ENCODE measurements at regions not wholly inside any gene's neighbourhood (a gene's known extent, or its start where the extent isn't known, plus 50 kb on each side); places are given as distances from the start of the nearest gene placed in this dataset.

DNA sequence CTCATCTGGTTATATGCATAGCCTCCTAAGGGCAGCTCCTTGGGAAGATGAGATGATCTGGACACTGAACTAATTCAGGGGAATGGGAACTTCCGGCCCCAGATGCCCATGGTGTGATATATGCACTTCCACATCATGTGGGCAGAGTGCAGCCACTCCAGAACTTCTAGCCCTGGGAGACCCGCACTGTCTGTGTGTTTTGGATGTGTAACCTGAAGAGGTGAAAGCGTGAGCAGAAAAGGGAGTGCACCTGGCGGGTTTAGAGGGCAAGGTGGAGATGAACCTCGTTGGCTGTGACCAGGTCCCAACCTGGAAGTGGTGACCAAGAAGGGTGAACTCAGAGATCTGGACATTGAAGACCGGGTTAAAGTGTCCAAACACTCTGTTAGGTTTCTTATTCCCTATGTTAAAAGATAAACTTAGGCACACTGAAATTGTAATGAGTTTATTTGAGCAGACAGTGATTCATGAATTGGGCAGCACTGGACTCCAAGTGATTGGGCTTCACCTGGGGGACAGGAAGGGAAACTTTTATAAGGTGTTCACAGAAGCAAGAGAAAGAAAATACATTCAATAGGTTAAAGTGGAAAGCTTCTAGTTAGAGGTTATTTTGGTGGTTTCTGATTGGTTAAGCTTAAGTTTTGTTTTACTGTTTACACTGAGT is 296.2 kb upstream of the SKOR2 start:
- no peak for DNase-seq (ENCODE audit: low read depth in 2 of 2)

DNA sequence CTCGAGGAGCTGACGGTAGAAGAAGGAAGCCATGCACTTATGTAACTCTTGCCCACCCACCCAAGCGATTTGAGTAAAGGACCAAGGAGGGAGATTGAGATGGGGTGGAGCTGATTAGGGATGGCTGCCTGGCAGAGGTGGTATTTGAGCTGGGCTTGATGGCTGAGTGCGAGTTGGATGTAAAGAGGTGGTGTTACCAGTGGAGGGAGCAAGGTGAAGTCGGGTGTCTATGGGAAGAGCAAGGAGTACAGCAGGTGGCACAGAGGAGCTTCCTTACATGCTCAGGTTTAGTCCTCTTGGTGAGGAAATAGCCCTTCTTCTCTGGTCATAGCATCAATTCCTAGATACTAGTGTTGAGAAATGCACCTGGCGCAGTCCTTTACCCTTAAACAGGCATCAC is 294.2 kb upstream of the SKOR2 start:
- DNase-seq (ENCODE audit: low read depth in 2 of 2): no peak

DNA sequence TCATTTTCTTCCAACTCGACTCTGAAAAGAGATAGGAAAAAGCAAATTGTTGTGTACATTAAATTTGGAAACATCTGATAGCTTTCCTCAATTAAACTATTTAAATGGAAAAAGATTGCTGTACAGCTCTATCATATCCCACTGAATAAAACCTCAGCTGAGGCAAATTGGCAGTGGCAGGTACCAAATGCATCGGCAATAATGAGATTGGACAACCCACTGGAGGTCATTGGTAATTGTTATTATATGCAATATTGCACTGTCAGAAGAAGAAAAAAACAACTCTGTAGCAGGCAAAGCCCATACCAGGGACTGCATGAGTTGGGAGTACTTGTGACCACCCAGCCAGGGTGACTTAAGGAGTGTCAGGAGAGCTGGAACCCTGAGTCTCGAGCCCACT is 291.6 kb upstream of the SKOR2 start:
- no peak for DNase-seq (ENCODE audit: low read depth in 2 of 2)

DNA sequence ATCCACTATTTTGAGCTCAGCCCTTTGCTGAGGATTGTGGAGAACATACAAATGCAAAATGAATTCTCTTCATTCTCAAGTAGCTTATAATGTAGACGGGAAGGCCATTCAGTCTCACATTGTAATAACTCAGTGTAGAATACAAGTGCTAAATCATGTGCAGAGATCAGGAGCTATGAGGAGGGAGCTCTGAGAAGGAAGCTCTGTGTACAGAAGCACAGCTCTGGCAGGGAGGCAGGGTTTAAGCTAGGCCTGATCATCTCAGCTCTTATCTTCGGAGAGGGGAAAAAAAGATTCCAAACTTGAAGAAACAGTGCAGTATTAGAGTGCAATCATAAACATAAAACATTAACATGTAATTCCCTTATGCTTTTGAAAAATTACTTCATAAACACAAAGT is 291.1 kb upstream of the SKOR2 start:
- DNase-seq (ENCODE audit: low read depth in 2 of 2): no peak

DNA sequence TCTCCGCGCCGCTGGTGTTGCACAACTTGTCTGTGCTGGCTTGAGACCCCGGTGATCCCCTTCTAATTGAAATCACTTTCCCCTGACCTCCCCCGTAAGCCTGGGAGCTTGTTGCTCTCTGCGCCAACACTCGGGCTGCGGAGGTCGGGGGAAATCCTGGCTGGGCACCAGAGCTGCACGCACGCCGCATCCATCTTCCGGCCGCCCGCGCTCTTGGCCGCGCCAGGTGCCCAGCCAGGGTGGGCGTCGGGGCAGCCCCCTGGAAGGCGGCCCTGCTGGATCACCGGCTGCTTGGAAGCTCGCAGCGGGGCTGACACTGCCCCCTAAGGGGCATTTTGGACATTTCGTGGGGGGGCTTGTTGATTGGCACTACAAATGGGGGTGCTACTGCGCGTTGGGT is 280.3 kb upstream of the SKOR2 start:
- no peak for DNase-seq (ENCODE audit: low read depth in 2 of 2)

DNA sequence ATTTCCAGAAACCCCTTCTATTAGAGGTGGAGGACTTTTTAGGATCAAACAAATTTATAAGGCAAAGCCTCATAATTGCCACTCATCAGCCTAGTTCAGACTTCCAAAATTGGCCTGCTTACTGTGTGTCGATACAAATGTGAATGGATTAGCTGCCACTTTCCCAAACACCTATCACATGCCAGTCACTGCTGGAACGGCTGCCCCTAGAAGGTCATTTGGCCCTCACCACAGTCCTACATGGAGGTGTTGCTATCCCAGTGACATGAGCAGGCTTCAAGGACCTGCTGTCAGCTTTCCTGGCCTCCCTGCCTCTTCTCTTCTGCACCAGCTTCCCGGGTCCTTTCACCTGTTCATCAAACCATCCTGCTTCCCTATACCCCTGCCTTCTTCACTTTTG is 279.2 kb upstream of the SKOR2 start:
- no peak for DNase-seq (ENCODE audit: low read depth in 2 of 2)

DNA sequence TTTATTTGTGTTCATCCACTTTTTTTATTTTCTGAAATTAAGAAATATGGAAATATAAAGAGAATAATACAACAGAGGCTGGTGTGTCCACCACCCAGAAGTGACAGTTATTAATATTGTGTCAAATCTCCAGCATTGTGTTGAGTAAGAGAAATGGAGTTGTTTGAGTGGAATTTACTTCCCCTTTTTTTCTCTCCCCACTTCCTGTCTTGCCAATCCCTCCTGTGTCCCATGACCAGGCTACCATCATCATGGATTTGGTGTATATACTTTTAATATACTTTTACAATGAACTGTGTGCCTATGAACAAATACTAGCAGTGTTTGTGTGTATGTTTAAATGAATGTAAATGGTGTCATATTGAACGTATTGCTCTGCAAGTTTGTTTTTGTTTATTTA is 276.9 kb upstream of the SKOR2 start:
- no peak for DNase-seq (ENCODE audit: low read depth in 2 of 2)

DNA sequence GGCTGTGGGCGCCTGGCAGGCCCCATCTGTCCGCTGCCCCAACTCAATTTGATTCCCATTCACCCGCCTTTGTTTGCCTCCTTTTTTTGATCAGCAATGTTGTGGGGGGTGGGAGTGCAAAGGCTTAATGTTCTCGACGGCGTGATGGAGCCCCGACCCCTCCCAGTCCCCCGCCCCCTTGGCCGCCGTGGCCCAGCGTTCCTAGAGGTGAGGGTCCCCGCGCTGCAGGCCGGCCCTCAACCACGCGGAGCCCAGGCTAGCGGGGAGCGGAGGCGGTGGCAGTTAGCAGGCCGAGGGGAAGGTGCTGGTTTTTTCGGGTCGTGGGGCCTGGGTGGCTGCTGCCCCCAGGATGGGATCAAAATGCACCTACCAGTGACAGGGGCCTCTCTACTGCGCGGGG is 274.7 kb upstream of the SKOR2 start:
- no peak for DNase-seq (ENCODE audit: low read depth in 2 of 2)

DNA sequence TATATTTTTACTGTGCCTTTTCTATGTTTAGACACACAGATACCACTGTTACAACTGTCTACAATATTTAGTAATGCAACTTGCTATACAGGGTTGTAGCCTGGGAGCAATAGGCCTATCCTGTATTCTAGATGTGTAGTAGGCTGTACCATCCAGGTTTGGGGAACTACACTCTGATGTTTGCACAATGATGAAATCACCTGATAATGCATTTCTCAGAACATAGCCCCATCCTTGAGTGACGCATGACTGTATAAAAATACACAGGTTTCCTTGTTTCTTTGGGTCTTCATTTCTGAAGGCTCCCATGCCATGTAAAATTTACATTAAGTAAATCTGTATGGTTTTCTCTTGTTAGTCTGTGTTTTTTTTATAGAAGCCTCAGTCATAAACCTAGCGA is 270.9 kb upstream of the SKOR2 start:
- no peak for DNase-seq (ENCODE audit: low read depth in 2 of 2)

DNA sequence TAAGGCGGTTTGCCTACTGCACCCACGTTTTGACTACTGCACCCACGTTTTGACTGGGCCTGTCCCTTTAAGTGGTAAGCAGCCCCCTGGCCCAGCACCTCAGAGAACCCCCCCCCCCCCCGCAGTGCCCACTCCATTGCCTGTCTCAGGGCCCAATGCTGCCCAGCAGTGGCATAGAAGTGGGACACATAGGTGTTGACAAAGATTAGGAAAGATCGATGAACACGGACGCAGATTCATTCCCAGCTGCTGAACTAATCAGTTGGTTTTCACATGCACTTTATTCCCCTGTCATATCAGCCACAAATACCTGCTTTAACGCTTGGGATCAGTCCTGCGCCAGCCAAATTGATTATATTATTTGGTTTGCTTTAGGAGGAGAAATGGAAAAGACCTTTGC is 268.8 kb upstream of the SKOR2 start:
- DNase-seq (ENCODE audit: low read depth in 2 of 2): no peak

DNA sequence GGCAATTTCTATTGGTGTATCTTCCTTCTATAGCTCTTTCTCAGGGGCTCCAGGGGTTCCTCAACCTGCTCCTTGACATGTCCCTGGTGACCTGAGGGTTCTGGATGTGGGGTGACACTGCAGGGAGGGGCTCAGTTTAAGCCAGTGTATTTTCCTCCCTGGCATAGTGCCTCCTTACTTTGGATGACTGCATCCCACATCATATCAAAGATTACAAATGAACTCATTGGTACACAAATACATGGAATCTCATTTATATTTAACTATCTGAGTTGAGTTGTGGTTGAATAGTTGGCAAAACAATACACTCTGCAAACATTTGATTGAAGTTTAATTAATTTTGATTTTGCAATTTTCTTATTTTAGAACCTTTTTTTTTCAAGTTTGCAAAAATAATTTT is 268.2 kb upstream of the SKOR2 start:
- DNase-seq (ENCODE audit: low read depth in 2 of 2): no peak

DNA sequence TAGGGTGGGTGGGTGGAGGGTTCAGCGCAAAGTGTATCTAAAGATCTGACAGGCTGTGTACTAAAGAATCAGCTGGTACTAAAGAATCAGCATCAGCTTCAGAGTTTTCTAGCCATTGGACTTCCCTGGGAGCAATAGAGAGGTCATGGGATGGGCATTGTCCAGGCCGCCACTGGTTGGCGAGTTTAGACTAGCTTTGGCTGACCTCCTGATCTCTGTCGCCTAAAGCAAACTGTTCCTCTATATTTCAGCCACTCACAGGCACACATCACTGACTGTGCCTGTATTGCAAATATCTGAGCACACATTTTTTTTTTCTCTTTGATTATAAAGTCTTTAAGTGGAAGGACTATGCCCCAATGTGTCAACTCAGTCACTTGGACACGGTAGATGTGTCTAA is 267.8 kb upstream of the SKOR2 start:
- no peak for DNase-seq (ENCODE audit: low read depth in 2 of 2)

DNA sequence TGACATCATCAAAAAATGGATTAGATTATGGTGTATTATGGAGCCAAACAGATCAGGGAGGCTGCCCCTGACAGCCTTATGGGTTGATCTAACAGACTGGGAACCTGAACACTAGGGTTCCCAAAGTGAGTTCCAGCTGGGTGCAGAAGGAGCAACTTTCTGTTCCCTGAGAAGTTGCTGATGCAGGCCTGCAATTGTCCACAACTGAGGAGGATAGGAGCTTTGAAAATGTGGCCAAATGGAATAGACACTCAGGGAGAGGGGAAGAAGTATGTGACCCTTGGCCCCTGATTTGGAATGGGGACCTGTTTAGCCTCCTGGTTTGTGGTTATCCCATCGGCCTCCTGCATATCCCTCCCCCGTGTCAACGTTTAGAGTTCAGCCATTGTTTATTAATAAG is 262.2 kb upstream of the SKOR2 start:
- DNase-seq (ENCODE audit: low read depth in 2 of 2): no peak

DNA sequence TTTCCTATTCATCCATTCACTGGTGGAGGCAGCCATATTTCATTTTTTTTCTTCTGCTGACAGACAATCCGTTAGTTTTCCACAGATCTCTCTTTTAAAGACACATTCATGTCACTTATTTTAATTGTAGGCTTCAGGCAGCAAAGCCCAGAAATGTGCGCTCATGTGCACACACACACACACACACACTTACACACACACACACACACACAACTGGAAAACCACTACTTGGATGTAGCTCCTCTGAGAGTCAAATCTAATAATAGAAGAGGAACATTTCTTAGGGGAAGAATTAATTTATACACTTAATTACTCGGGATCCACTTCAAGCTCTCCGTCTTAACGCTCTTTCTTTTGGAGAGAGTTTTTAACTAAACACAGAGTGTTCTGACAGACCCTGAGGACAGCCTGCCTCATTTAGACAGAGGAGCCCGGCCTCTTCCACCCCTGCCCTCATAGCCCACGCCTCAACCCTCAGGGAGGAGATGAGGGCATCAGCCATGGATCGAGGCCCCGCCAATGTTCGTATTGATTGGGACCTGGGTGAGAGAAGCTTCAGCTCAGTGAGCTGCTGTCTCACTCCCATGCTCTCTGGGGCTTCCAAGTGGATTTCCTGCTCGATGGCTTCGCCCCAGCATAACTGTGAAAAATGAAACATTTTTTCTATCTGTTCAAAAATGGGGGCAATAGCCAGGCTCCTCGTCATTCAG is 261.4 kb upstream of the SKOR2 start:
- DNase-seq (ENCODE audit: low read depth in 2 of 2): no peak

DNA sequence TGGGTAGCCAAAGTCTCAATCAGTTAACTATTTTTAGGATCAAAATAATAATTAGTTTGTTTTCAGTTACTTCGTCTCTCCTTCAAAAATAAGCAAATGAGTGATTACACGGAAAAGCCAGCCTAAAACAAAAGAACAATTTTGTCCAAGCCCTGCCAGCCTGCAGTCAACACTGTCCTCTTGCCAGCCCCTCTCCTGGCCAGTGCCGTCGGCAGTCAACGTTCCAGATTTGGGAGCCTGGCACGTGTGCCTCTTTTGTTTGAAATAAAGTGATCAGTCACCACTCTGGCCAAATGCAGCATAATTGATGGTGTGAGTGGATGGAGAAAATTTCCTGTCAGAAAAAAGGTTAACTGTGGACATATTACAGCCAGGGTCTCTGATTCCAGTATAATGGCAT is 260.6 kb upstream of the SKOR2 start:
- no peak for DNase-seq (ENCODE audit: low read depth in 2 of 2)

DNA sequence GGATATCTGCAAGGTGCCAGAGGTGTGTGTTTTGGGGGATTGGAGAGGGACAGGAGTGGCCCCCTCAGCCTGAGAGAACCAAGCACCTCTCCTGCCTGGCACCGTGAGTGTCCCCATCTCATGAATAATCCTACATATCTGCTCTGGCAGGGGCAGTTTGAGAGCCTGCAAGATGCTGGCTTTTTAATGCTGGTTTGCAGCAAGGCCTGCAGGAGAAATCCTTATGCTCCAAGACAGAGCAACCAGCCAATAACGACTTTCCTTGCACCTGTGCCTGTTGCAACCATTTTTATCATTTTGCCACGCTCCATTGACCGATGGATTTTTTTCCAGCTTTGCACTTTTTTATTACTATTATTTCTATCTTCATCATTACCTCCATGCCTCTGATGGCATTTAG is 259.4 kb upstream of the SKOR2 start:
- no peak for DNase-seq (ENCODE audit: low read depth in 2 of 2)

DNA sequence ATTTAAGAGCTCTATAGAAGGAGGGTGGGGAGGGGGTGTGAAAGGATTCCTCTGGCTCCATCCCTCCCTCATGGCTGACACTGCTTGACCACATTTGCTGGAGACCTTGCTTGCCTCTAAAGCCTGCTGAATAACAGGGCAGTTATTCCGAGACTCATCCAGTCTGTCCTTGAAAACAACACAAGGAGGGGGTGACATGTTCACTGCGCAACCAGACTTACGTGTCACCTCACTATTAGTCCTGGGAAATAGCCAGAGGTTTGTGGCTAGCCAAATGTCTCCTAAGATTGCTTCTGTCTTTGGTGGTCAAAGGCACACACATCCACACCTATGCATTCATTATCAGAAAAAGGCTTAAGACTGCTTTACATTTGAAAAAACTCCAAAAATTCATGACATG is 256.2 kb upstream of the SKOR2 start:
- no peak for DNase-seq (ENCODE audit: low read depth in 2 of 2)

DNA sequence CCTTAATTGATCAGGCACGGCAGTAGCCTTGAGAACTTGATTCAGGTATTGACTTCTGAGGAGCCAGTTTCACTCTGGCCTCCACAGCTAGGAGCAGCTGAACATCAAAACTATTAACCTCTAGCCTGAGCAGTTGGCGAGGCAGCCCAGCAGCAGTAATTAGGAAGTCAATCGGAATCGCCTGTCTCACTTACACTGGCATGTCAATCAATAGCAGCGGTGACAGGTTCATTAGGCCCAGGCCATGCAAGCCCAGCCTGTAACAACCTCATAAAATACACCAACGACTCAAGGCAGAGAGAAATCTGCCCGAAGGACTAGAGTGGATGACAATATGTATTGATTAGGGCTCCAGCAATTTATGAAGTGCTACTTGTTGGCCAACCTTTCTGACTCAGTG is 255.4 kb upstream of the SKOR2 start:
- no peak for DNase-seq (ENCODE audit: low read depth in 2 of 2)

DNA sequence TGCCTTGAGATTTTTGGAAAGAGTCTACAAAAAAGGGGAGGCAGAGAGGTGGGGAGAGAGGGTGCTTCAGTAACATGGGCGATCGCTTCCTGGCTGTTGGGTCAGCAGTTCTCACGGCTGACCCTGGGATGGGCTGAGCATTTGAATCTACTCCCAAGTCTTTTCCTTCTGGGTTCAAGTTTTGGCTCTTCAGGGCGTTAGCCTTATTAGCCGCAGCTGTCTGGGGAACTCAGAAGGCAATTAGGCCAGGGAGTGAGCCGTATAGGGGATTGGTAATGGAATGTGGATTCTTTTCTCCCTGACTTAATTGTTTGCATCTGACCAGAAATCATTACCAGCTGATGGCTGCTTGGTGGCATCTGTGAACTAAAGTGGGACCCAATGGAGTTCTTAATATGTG is 250.5 kb upstream of the SKOR2 start:
- no peak for DNase-seq (ENCODE audit: low read depth in 2 of 2)

DNA sequence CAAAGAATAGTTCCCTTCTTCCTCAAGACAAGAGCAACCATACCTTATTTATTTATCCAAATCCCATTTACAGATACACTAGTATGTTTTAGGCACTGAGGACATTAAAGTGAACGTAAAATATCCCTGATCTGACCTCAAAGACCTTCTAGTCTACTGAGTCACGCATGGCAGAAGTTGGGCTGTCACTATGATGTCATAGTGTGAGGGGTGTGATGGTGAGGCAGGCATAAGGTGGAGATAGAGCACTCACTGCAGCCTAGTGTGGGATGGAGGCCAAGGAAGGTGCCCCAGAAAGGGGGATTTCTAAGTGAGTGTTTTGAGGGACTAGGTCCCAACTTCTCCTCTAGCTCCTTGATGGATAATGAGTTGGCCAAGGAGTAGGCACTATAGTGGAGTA is 249.5 kb upstream of the SKOR2 start:
- DNase-seq (ENCODE audit: low read depth in 2 of 2): no peak

DNA sequence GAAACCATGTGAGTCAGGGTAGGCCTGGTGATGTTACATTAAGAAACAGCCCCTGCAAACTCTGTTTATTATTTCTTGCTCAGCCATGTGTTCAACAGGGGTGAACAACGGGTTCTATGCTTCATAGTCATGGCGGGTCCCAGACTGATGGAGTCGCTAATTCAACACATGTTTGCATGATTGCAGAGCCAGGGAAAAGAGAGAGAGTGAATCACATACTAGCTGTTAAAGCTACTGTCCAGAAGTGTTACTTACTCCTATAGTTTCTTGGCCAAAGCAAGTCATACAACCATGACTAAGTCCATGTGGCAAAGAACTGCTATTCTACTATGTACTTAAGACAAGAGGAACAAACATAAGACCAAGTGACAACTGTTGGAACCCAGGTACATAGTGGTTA is 241.2 kb upstream of the SKOR2 start:
- DNase-seq (ENCODE audit: low read depth in 2 of 2): no peak

DNA sequence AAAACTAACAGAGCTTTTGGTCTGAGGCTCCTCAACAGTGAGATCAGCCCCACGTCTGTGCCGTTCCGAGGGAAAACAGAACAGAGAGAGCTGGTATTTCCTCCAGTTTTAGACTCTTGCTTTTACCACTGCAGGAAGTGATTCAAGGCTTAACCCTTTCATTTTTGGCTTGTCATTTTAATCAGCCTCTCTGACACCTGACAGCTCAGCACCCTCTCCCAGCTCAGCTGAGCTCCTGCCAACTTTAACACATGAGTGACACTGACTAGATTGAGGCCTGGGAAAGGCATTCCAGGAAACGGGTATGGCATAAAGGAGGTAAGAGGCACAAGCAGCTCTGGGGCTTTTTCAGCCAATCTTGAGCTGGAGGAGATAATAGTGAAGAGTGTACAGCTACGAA is 239.4 kb upstream of the SKOR2 start:
- peak; percentile 2 to 55 for DNase-seq (ENCODE audit: low read depth in 2 of 2)

DNA sequence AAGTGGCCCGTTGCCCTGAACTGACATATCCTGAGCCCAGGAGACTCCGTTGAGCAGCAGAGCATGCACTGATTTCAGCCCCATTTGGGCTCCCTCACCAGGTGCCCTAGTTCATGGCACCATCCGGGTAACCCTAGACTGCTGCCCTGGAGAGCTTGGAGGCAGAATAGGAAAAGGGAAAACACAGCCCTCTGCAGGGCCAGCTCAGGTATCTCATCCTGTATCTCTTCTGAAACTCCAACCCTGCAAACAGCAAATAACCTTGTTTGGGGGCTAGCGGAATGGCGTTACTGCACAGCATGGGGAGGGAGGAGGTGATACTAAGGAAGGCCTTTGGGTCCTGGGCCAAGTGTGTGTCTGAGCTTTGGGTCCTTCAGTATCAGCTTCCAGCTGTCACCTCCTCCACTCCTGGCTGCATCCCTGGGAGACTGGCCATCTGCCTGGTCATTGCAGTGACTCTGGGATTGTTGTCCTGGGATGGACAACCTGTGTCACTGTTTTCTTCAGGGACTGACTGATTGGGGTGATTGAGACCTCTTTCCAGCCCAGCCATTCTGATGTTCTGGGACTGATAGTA is 233.8 kb upstream of the SKOR2 start:
- no peak for DNase-seq (ENCODE audit: low read depth in 2 of 2)
